Activated T-helper 1 cell treated with anti-CD3 and anti-CD28 coated beads, Interleukin-12 subunit alpha, Interleukin-12 subunit beta, Interleukin-2, Interleukin-4 antibody, amounts not matched to agents 30 ng/mL and 10 ng/mL and 1 ng/mL, durations not matched to agents 14 hours and 24 hours and 36 hours (primary cell): ENCODE measurements at regions not wholly inside any gene's neighbourhood (a gene's known extent, or its start where the extent isn't known, plus 50 kb on each side); places are given as distances from the start of the nearest gene placed in this dataset.
"Not testable (repeated sequence)": the region's sequence is repeated elsewhere in the genome, so short reads cannot be mapped to it uniquely, and the experiment has no call there.

Experiments
- DNase-seq: peaks from one replicate; pipeline ENCODE4 v3.0.0; 2021; ENCODE audit warnings: low spot score
- H3K27ac Mint-ChIP-seq: one replicate; pipeline ENCODE4 v1.8.0; 2021; ENCODE audit warnings: mild to moderate bottlenecking, mixed read lengths
- H3K27me3 Mint-ChIP-seq: one replicate; pipeline ENCODE4 v1.8.0; 2022; ENCODE audit warnings: mild to moderate bottlenecking, moderate library complexity, mixed read lengths; ENCODE audit not compliant: insufficient read depth
- H3K36me3 Mint-ChIP-seq: one replicate; pipeline ENCODE4 v1.8.0; 2021; ENCODE audit warnings: low read depth, mixed read lengths
- H3K4me1 Mint-ChIP-seq: one replicate; pipeline ENCODE4 v1.8.0; 2021; ENCODE audit warnings: low read depth, mixed read lengths
- H3K4me3 Mint-ChIP-seq: one replicate; pipeline ENCODE4 v1.8.0; 2021; ENCODE audit warnings: mild to moderate bottlenecking, moderate library complexity, mixed read lengths
- H3K9me3 Mint-ChIP-seq: one replicate; pipeline ENCODE4 v1.8.0; 2021; ENCODE audit warnings: mixed read lengths
- intact Hi-C: fragments of 100-400 bp; cut with micrococcal nuclease; formaldehyde crosslinking; loops from one replicate; pipeline ENCODE4 v1.15.1; 2024

- peaks cover 25% of the 10 kb centered on the region for H3K4me1 Mint-ChIP-seq
- peaks cover 16% of the 10 kb centered on the region for H3K36me3 Mint-ChIP-seq
- no peak overlapping the region for H3K27ac Mint-ChIP-seq
- no peak overlapping the region for H3K4me3 Mint-ChIP-seq
- DNase-seq, result no peak
- peaks cover 38% of the 10 kb centered on the region for H3K9me3 Mint-ChIP-seq
- no peaks in the 10 kb centered on the region for H3K27me3 Mint-ChIP-seq
- intact Hi-C loops, result no loop called here
Measured at GRCh38 chr7:93029056-93029455, 88.7 kb downstream of the SAMD9 start.

- Mint-ChIP-seq H3K9me3 (peaks cover 33% of the 10 kb centered on the region), H3K27ac (no peak overlapping the region), H3K27me3 (no peaks in the 10 kb centered on the region), H3K4me1 (peaks cover 25% of the 10 kb centered on the region), H3K4me3 (no peak overlapping the region), H3K36me3 (peaks cover 16% of the 10 kb centered on the region)
- DNase-seq, result no peak
- intact Hi-C loops, result no loop called here
Measured at GRCh38 chr7:93028610-93029009, 89.2 kb downstream of the SAMD9 start.

GRCh38 chr7:93027044-93027443 lies 90.7 kb downstream of the SAMD9 start:
- no peak overlapping the region for H3K27ac Mint-ChIP-seq
- no peaks in the 10 kb centered on the region for H3K27me3 Mint-ChIP-seq
- H3K9me3 Mint-ChIP-seq, result peaks cover 23% of the 10 kb centered on the region
- peaks cover 15% of the 10 kb centered on the region for H3K36me3 Mint-ChIP-seq
- no peak for DNase-seq
- peaks cover 26% of the 10 kb centered on the region for H3K4me1 Mint-ChIP-seq
- intact Hi-C loops, result no loop called here
- no peak overlapping the region for H3K4me3 Mint-ChIP-seq

DNA sequence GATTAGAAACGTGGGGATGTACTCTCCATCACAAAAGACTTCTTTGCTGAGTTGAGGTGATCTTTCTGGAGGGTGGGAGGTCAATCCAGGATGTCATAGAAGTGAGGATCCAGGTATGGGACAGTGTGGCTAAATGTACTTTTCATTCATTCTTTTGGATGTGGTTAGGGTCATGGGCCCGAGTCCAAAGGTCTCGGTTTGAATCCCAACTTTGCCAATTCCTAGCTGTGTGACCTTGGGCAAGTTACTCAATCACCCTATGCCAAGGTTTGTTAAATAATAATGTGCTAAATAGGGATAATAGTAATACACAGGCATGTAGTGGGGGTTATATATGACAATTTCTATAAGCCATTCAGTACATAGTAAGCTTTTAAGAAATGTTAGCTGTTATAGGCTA lies 91.4 kb downstream of the SAMD9 start:
- H3K27me3 Mint-ChIP-seq, result no peaks in the 10 kb centered on the region
- DNase-seq, result no peak
- intact Hi-C loops, result no loop called here
- H3K9me3 Mint-ChIP-seq, result peaks cover 17% of the 10 kb centered on the region
- no peak overlapping the region for H3K4me3 Mint-ChIP-seq
- peaks cover 12% of the 10 kb centered on the region for H3K36me3 Mint-ChIP-seq
- H3K4me1 Mint-ChIP-seq, result peaks cover 32% of the 10 kb centered on the region
- H3K27ac Mint-ChIP-seq, result no peak overlapping the region

DNA sequence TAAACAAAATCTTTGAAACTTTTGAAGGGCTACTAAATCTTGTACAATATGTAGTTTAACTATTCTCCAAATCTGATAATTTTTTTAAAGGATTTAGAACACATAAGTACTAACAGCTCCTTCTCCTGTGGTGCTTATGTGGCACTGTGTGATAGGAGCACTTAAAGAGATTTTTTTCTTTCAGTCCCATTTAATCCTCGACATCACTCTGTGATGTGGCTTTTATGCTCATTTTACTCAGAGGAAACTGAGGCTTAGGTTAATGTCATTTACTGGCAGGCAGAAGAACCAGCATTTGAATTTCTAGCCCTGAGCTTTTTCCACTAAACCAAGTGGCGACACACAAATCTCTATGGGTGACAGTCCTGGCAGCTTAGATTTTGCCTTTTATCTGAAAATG lies 92.4 kb downstream of the SAMD9 start:
- H3K27me3 Mint-ChIP-seq, result no peaks in the 10 kb centered on the region
- H3K4me3 Mint-ChIP-seq, result no peak overlapping the region
- peaks cover 4% of the 10 kb centered on the region for H3K36me3 Mint-ChIP-seq
- intact Hi-C loops, result no loop called here
- no peak for DNase-seq
- H3K4me1 Mint-ChIP-seq, result peaks cover 35% of the 10 kb centered on the region
- H3K27ac Mint-ChIP-seq, result peak overlapping the region; percentile 33
- peaks cover 9% of the 10 kb centered on the region for H3K9me3 Mint-ChIP-seq

DNA sequence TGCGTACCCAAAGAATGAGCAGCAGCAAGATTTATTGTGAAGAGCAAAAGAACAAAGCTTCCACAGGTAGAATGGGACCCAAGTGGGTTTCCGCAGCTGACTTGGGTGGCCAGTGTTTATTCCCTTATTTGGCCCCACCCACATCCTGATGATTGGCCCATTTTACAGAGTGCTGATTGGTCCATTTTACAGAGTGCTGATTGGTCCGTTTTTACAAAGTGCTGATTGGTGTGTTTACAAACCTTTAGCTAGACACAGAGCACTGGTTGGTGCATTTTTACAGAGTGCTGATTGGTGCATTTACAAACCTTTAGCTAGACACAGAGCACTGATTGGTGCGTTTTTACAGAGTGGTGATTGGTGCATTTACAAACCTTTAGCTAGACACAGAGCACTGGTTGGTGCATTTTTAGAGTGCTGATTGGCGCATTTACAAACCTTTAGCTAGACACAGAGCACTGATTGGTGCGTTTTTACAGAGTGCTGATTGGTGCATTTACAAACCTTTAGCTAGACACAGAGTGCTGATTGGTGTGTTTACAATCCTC lies 94.8 kb downstream of the SAMD9 start:
- H3K27ac Mint-ChIP-seq, H3K27me3 Mint-ChIP-seq, H3K9me3 Mint-ChIP-seq, H3K4me3 Mint-ChIP-seq, H3K36me3 Mint-ChIP-seq, intact Hi-C loops, DNase-seq: not testable (repeated sequence)
- H3K4me1 Mint-ChIP-seq, result peaks cover 31% of the 10 kb centered on the region

DNA sequence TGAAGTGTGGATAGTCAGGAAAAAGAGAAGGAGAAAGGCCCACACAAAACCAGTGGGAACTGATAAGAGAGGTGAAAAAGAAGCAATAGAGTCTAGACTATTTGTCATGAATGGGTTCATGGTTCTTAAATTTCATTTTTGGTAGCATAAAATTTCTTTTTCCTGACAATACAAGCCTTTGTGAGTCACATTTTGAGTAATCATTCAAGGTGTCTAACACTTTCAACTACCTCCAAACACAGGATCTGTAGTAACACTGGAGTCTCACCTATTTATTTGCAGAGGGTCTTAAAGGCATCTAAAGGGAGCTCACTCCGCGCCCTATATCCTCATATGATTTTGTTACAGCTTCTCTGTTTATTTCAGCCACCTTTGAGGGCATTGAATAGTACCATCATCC lies 96.0 kb downstream of the SAMD9 start:
- peaks cover 36% of the 10 kb centered on the region for H3K4me1 Mint-ChIP-seq
- peaks cover 5% of the 10 kb centered on the region for H3K9me3 Mint-ChIP-seq
- DNase-seq, result no peak
- no peaks in the 10 kb centered on the region for H3K27me3 Mint-ChIP-seq
- intact Hi-C loops, result no loop called here
- H3K36me3 Mint-ChIP-seq, result no peaks in the 10 kb centered on the region
- H3K27ac Mint-ChIP-seq, result no peak overlapping the region
- no peak overlapping the region for H3K4me3 Mint-ChIP-seq

- no peak overlapping the region for H3K4me3 Mint-ChIP-seq
- intact Hi-C loops, result loop anchor here (5.0 kb wide), 1 partner anchor 41 kb away; no protein-coding TSS in a partner anchor
- DNase-seq, result no peak
- no peak overlapping the region for H3K27ac Mint-ChIP-seq
- no peaks in the 10 kb centered on the region for H3K27me3 Mint-ChIP-seq
- peaks cover 37% of the 10 kb centered on the region for H3K4me1 Mint-ChIP-seq
- no peaks in the 10 kb centered on the region for H3K36me3 Mint-ChIP-seq
- H3K9me3 Mint-ChIP-seq, result peaks cover 5% of the 10 kb centered on the region
Measured at GRCh38 chr7:93018716-93019115, 99.1 kb downstream of the SAMD9 start.

GRCh38 chr7:93016681-93017381 lies 100.9 kb downstream of the SAMD9 start:
- H3K9me3 Mint-ChIP-seq, result no peaks in the 10 kb centered on the region
- intact Hi-C loops, result loop anchor here (5.0 kb wide), 1 partner anchor 40 kb away; no protein-coding TSS in a partner anchor

DNA sequence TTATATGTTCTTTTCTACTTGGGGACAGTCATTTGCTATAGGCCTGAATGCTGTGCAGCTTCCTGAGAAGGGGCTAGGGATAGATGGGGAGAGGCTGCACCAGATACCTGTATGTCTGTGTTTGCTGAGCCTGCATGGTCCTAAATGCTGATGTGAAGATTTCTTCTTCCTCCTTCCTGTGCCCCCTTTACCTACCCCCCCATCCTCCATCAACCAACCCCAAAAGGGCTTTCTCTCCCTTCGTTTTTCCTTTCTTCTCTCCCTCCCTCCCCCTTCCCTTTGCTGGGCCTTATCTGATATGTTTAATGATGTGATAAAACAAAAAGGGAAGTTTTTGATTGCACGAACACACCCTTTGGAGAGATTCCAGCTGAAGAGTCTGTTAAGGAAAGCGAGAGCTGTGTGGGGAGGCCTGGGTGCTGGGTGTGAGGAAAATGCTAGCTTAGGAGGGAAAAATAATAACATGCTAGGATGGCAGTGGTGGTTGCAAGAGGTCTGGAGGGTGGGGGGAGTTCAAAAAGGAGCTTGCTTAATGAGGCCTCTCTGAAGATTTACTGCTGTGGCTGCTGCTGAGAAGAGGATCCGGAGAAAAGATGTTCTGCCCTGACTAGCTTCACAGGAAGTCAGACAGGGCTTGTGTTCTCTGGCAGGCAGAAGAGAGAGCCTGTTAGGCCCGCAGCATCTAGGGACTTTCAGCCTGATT lies 101.8 kb downstream of the SAMD9 start:
- no peaks in the 10 kb centered on the region for H3K27me3 Mint-ChIP-seq

More at GRCh38 chr7:93016681-93017381, 100.9 kb downstream of the SAMD9 start:
- no peak for DNase-seq
- Mint-ChIP-seq H3K27ac (no peak overlapping the region), H3K27me3 (no peaks in the 10 kb centered on the region), H3K36me3 (no peaks in the 10 kb centered on the region), H3K4me1 (peaks cover 34% of the 10 kb centered on the region), H3K4me3 (no peak overlapping the region)

DNA sequence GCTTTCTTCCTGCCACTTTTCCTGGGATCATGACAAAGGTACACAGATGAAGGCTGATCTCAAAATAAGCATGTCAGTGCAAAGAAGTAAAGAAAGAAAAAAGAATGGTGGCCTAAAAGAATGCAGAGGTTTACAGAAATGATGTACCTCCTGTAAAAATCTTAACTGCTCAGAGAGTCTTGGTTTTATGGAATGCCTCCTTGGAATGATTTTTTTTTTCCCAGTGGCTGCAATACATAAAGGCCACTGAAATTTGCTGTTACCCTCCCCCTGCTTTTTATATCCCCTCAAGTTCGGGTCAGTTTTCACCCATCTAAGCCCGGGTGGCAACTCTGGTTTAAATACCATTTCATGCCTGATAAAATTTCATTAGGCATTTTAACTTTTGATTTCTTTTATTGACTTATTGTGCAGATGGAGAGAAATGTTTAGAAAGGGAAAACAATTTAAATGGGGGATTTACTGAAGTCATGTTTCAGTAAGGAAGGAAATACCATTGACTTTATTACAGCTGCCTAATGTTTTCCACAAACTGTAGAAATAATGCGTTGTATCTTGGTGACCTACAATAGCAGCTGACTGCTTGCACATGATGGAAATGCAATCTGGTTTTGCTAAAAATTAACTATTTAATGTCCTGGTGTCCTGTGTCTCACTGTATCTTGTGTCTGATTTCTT lies 102.5 kb downstream of the SAMD9 start:
- Mint-ChIP-seq H3K27ac (no peak overlapping the region), H3K36me3 (no peaks in the 10 kb centered on the region), H3K9me3 (no peaks in the 10 kb centered on the region), H3K4me3 (no peak overlapping the region), H3K27me3 (no peaks in the 10 kb centered on the region), H3K4me1 (peaks cover 27% of the 10 kb centered on the region)
- intact Hi-C loops, result loop anchor here (5.0 kb wide), 1 partner anchor 38 kb away; no protein-coding TSS in a partner anchor
- no peak for DNase-seq

More for the DNA sequence above, 101.8 kb downstream of the SAMD9 start:
- peaks cover 27% of the 10 kb centered on the region for H3K4me1 Mint-ChIP-seq
- DNase-seq, result no peak
- H3K4me3 Mint-ChIP-seq, result no peak overlapping the region
- no peaks in the 10 kb centered on the region for H3K36me3 Mint-ChIP-seq
- intact Hi-C loops, result loop anchor here (5.0 kb wide), 1 partner anchor 39 kb away; no protein-coding TSS in a partner anchor
- peak overlapping the region; percentile 65 for H3K27ac Mint-ChIP-seq
- H3K9me3 Mint-ChIP-seq, result no peaks in the 10 kb centered on the region

DNA sequence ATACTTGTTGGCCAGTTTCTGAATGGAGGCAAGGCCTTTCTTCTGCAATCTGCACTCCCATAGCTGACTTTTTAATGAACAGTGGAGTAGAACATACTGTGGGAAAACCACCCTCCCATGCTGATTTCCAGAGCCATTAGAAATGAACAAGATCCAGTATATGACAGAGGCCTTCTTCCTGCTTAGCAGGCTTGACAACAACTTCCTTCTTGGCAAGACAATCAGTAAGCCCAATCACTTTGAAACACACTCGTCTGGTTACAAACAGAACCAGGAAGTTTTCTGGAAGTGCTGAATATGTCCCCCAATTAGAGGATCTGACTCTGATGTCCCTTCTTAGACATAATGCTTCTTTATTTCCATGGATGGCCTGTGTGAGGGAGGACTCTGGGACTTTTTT lies 103.4 kb downstream of the SAMD9 start:
- intact Hi-C loops, result no loop called here
- no peak for DNase-seq
- H3K4me3 Mint-ChIP-seq, result no peak overlapping the region

More for the DNA sequence above, 103.4 kb downstream of the SAMD9 start:
- Mint-ChIP-seq H3K36me3 (no peaks in the 10 kb centered on the region), H3K27me3 (peaks cover 7% of the 10 kb centered on the region), H3K27ac (no peak overlapping the region), H3K4me1 (peaks cover 27% of the 10 kb centered on the region), H3K9me3 (no peaks in the 10 kb centered on the region)
